Body of pancreas (tissue), 4 donors: ENCODE measurements at regions not wholly inside any gene's neighbourhood (a gene's known extent, or its start where the extent isn't known, plus 50 kb on each side); places are given as distances from the start of the nearest gene placed in this dataset.

Source experiments
- ATAC-seq: fragments of 150-250 bp; one replicate; pipeline ENCODE4 v1.9.1; 2016
- DNase-seq, 4 donors: peaks; one replicate each; pipeline ENCODE4 v3.0.0-alpha.2; 2019
- H3K27ac ChIP-seq, 4 donors: fragments of 200-600 bp; sonication (generic); 1 replicate in 3 of 4; 2 replicates in 1 of 4; pipeline versions ENCODE4 v1.5.1 to v1.6.1; 2016 to 2019; ENCODE audit warnings: mild to moderate bottlenecking in 1 of 4, mixed read lengths in 1 of 4, moderate library complexity in 1 of 4
- H3K27me3 ChIP-seq, 2 donors: fragments of 200-600 bp; sonication (generic); one replicate each; pipeline ENCODE4 v1.6.0; 2016; ENCODE audit warnings: mild to moderate bottlenecking in 1 of 2
- H3K36me3 ChIP-seq, 2 donors: fragments of 200-600 bp; sonication (generic); replicated peaks in 1 of 2; 2 replicates each; pipeline ENCODE4 v1.5.1; 2016; ENCODE audit warnings: low read depth in 2 of 2; ENCODE audit not compliant: insufficient read depth in 1 of 2
- H3K4me1 ChIP-seq: fragments of 200-600 bp; sonication (generic); one replicate; pipeline ENCODE4 v1.6.0; 2016
- H3K4me3 ChIP-seq, 2 donors: fragments of 200-600 bp; sonication (generic); 1 replicate in 1 of 2; 2 replicates in 1 of 2; pipeline ENCODE4 v1.5.1; 2016 to 2019
- H3K9me3 ChIP-seq, 3 donors: fragments of 200-600 bp; sonication (generic); 1 replicate in 2 of 3; 2 replicates in 1 of 3; pipeline ENCODE4 v1.5.1; 2016
- POLR2A ChIP-seq, 3 donors: fragments of 450-650 bp; IDR thresholded peaks; one replicate each; pipeline ENCODE4 v1.6.1; 2016; ENCODE audit warnings: antibody characterized with exemption in 3 of 3, mild to moderate bottlenecking in 2 of 3
- whole genome bisulfite sequencing, 2 donors: methylation state at CpG; one replicate each; pipeline ENCODE4 v1.1.5; 2017; 5-methylcytosine and 5-hydroxymethylcytosine counted together
- intact Hi-C: fragments of 100-400 bp; cut with DNase I; formaldehyde crosslinking; loops from one replicate; pipeline ENCODE4 v1.15.1; 2023
- TF ChIP-seq, protein P1 (sequence below), 7 experiments: fragments of 450-650 bp in 4 of 7; fragments of 200-600 bp in 3 of 7; sonication (generic) in 3 of 7; IDR thresholded peaks; one replicate each; pipeline ENCODE4 v1.5.1; 2016 to 2019; ENCODE audit warnings: antibody characterized with exemption in 7 of 7

DNA sequence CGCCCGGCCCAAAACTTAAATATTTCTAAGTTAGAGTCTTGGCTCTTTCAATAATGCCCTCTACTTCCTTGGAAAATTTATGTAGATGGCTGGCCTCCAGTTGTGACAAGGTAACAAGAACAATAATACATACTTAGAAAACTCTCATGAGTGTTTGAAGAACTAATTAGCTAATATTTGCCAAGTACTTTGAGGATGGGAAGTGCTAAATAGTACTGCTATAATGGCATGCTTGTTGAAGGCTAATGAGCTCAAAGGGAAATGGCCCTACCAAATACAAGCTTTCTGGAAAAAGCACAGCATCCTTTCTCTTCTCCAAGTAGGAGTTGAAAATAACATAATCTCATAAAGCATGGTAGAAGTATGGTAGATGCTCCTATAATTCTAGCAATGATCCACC, 1022.2 kb upstream of the PIK3C3 start:
- ATAC-seq, result no peak

DNA sequence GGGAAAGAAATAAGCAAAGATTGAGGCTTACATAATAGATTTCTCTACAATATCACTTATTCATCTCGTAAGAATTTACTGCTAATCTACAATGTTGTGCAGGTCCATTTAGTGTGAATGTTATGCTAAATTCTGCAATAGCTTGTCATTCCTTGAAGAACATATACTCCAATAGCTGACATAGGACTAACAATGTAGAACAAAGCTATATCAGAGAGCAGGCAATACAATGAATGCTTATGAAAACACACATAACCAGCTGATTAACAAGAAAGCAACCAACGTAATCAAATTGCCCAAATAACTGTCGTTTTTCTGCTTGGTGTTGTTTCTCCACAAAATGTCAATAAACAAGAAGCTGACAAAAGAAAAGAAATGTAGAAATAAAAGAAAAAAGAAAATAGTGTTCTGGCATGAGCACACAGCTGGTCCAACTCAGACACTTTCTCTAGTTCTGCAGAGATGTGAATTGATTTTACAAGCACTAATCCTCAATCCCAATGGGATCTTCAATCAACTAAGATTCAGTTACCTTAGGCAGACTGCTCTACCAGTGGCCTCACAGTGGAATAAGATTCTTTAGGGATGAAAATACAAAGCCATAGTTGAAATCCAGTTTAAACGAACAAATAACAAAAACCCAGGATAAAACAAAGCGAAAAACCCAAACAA, 1024.7 kb upstream of the PIK3C3 start:
- 54 to 60% methylated on average over 5 of the region's 5 CpGs for WGBS, 2 donors
- Histone ChIP-seq H3K9me3 (no peaks in the 10 kb centered on the region), H3K4me1 (no peaks in the 10 kb centered on the region), H3K4me3 (no peak overlapping the region), H3K27me3 (no peaks in the 10 kb centered on the region), H3K27ac (no peak overlapping the region), H3K36me3 (no peaks in the 10 kb centered on the region)
- TF ChIP-seq, protein P1, sequence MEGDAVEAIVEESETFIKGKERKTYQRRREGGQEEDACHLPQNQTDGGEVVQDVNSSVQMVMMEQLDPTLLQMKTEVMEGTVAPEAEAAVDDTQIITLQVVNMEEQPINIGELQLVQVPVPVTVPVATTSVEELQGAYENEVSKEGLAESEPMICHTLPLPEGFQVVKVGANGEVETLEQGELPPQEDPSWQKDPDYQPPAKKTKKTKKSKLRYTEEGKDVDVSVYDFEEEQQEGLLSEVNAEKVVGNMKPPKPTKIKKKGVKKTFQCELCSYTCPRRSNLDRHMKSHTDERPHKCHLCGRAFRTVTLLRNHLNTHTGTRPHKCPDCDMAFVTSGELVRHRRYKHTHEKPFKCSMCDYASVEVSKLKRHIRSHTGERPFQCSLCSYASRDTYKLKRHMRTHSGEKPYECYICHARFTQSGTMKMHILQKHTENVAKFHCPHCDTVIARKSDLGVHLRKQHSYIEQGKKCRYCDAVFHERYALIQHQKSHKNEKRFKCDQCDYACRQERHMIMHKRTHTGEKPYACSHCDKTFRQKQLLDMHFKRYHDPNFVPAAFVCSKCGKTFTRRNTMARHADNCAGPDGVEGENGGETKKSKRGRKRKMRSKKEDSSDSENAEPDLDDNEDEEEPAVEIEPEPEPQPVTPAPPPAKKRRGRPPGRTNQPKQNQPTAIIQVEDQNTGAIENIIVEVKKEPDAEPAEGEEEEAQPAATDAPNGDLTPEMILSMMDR (IDR thresholded peaks at IDR 0.05), result no peak
- TF ChIP-seq POLR2A (IDR thresholded peaks at IDR 0.05), result no peak
- intact Hi-C loops, result no loop called here
- DNase-seq (no peak), ATAC-seq (no peak)

More for the DNA sequence above, 1022.2 kb upstream of the PIK3C3 start:
- intact Hi-C loops, result no loop called here
- Histone ChIP-seq H3K4me3 (no peak overlapping the region), H3K27ac (no peak overlapping the region), H3K36me3 (no peaks in the 10 kb centered on the region), H3K27me3 (no peaks in the 10 kb centered on the region), H3K4me1 (no peaks in the 10 kb centered on the region), H3K9me3 (no peaks in the 10 kb centered on the region)
- DNase-seq, result no peak
- TF ChIP-seq, protein P1 (IDR thresholded peaks at IDR 0.05), result no peak
- no peak for TF ChIP-seq POLR2A (IDR thresholded peaks at IDR 0.05)
- 89 to 100% methylated on average over 2 of the region's 2 CpGs for WGBS, 2 donors

DNA sequence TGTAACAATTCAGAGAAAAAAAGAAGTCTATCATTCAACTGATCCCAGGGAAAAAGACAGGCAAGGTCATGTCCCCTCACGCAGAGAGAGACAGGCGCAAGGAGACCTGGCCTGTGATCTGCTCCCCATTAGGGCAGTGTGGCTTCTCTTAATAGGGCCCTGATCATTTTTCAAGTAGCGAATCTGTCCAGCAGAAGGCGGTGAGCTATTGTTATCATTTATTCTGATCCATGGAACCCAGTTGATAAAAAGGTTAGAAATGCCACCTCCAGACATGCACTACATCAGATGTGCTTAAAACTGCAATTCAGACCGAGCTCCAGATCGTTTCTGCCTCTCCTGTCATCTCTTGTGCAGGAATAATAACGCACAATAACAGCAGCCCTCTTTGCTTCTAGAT, 1025.6 kb upstream of the PIK3C3 start:
- 45 to 60% methylated on average over 7 of the region's 7 CpGs for WGBS, 2 donors
- no peaks in the 10 kb centered on the region for H3K36me3 ChIP-seq
- TF ChIP-seq, protein P1 (IDR thresholded peaks at IDR 0.05), result no peak
- TF ChIP-seq POLR2A (IDR thresholded peaks at IDR 0.05), result no peak
- DNase-seq (no peak), ATAC-seq (no peak)
- H3K9me3 ChIP-seq, result no peaks in the 10 kb centered on the region
- H3K4me3 ChIP-seq, result no peak overlapping the region
- no peak overlapping the region for H3K27ac ChIP-seq
- H3K27me3 ChIP-seq, result no peaks in the 10 kb centered on the region
- no peaks in the 10 kb centered on the region for H3K4me1 ChIP-seq
- intact Hi-C loops, result no loop called here

DNA sequence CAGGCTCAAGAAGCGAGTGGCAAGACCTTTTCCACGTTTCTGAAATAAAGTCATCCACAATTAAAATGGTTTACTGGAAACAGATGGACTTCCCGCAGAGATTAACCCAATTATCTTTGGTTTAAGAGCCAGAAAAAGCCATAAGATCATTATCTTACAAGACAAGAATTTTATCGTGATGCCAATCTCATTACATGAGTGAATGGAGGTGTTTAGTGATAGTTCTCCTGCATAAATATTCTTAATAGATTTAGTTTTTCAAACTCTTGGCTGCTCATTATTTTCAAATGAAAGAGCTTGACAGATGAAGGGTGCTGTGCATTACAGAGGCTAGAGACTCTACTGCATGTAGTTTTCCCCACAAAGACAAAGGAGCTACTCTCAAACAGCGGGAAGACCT, 1028.4 kb upstream of the PIK3C3 start:
- ATAC-seq (no peak), DNase-seq (no peak)
- TF ChIP-seq, protein P1 (IDR thresholded peaks at IDR 0.05), result no peak
- no peak for TF ChIP-seq POLR2A (IDR thresholded peaks at IDR 0.05)
- Histone ChIP-seq H3K9me3 (no peaks in the 10 kb centered on the region), H3K27ac (no peak overlapping the region), H3K4me1 (no peaks in the 10 kb centered on the region), H3K4me3 (no peak overlapping the region), H3K27me3 (no peaks in the 10 kb centered on the region), H3K36me3 (no peaks in the 10 kb centered on the region)
- 72 to 74% methylated on average over 5 of the region's 5 CpGs for WGBS, 2 donors
- intact Hi-C loops, result no loop called here

DNA sequence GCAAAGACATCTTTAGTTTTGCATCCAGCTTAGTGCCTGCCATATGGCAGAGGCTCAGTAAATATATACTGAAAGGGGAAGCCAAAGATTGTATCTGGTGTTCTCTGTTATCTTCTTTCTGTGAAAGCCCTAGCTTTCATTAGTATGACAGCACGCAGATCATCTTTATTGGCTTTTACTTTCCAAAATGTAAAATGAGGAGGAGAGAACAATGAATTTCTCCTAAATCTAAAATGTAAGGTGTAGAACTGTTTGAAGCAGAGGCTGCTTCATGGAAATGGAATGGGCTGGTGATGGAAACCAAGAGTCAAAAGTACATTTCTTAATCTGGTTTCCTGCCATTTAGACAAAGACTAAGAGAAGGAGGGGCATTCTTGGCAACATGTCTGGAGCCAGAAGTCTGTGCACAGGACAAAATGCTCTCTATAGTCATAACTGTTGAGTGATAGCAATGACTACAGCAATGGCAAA, 1029.9 kb upstream of the PIK3C3 start:
- WGBS, 2 donors, result 64 to 79% methylated on average over 1 of the region's 1 CpG

More for the DNA sequence above, 1029.9 kb upstream of the PIK3C3 start:
- H3K36me3 ChIP-seq, result no peaks in the 10 kb centered on the region
- H3K27me3 ChIP-seq, result no peaks in the 10 kb centered on the region
- no peak overlapping the region for H3K27ac ChIP-seq
- H3K4me1 ChIP-seq, result no peaks in the 10 kb centered on the region
- no peaks in the 10 kb centered on the region for H3K9me3 ChIP-seq
- no peak overlapping the region for H3K4me3 ChIP-seq
- intact Hi-C loops, result no loop called here
- DNase-seq, result no peak
- ATAC-seq, result no peak
- TF ChIP-seq, protein P1 (IDR thresholded peaks at IDR 0.05), result no peak
- TF ChIP-seq POLR2A (IDR thresholded peaks at IDR 0.05), result no peak
